OCI-LY3 (cell line): ENCODE measurements at regions not wholly inside any gene's neighbourhood (a gene's known extent, or its start where the extent isn't known, plus 50 kb on each side); places are given as distances from the start of the nearest gene placed in this dataset.

Experiments
- H2AFZ ChIP-seq: fragments of 200-600, 300-600 bp; shearing (Covaris generic); 2 replicates; pipeline ENCODE4 v1.6.0; 2014; ENCODE audit warnings: antibody characterized with exemption, low read depth, low read length
- H3K27ac ChIP-seq: fragments of 200-600, 300-600 bp; sonication (generic); 2 replicates; pipeline ENCODE4 v1.5.1; 2014; ENCODE audit warnings: mild to moderate bottlenecking, low read length, moderate library complexity, mixed read lengths
- H3K27me3 ChIP-seq: fragments of 200-600, 300-600 bp; sonication (generic); 2 replicates; pipeline ENCODE4 v1.6.1; 2014; ENCODE audit warnings: low read depth, low read length, mixed read lengths
- H3K36me3 ChIP-seq: fragments of 200-600, 300-600 bp; sonication (generic); replicated peaks from 2 replicates; pipeline ENCODE3; 2014; ENCODE audit warnings: low read depth, low read length, mixed read lengths
- H3K4me1 ChIP-seq: fragments of 300-600, 200-600 bp; sonication (generic); 2 replicates; pipeline ENCODE4 v1.6.1; 2014; ENCODE audit warnings: low read length, mixed read lengths
- H3K4me2 ChIP-seq: fragments of 200-600, 300-600 bp; sonication (generic); 2 replicates; pipeline ENCODE4 v1.6.1; 2014; ENCODE audit warnings: low read length, mixed read lengths
- H3K4me3 ChIP-seq: fragments of 300-600, 200-600 bp; sonication (generic); 2 replicates; pipeline ENCODE4 v1.5.1; 2014; ENCODE audit warnings: antibody characterized with exemption, mild to moderate bottlenecking, low read length, moderate library complexity
- H3K79me2 ChIP-seq: fragments of 300-600, 200-600 bp; shearing (Covaris generic); 2 replicates; pipeline ENCODE4 v1.6.1; 2014; ENCODE audit warnings: mild to moderate bottlenecking, low read length, mixed read lengths
- H3K9ac ChIP-seq: fragments of 300-600, 200-600 bp; shearing (Covaris generic); 2 replicates; pipeline ENCODE4 v1.6.0; 2014; ENCODE audit warnings: mild to moderate bottlenecking, low read length, moderate library complexity
- H3K9me3 ChIP-seq: fragments of 200-600, 300-600 bp; shearing (Covaris generic); 2 replicates; pipeline ENCODE4 v1.6.1; 2014; ENCODE audit warnings: low read length, mixed read lengths; ENCODE audit not compliant: insufficient read depth
- H4K20me1 ChIP-seq: fragments of 200-600, 300-600 bp; sonication (generic); 2 replicates; pipeline ENCODE4 v1.6.1; 2016; ENCODE audit warnings: low read length, mixed read lengths; ENCODE audit not compliant: insufficient read depth
- EZH2phosphoT487 ChIP-seq: fragments of 200-600 bp; shearing (Covaris generic); IDR thresholded peaks from 2 replicates; pipeline ENCODE4 v1.6.1; 2018; ENCODE audit warnings: antibody characterized with exemption, mixed run types, low read depth
- TF ChIP-seq, protein P1 (sequence below): fragments of 200-600, 300-600 bp; sonication (generic); IDR thresholded peaks from 2 replicates; pipeline ENCODE4 v1.5.1; 2014; ENCODE audit warnings: antibody characterized with exemption, low read length, low read depth

DNA sequence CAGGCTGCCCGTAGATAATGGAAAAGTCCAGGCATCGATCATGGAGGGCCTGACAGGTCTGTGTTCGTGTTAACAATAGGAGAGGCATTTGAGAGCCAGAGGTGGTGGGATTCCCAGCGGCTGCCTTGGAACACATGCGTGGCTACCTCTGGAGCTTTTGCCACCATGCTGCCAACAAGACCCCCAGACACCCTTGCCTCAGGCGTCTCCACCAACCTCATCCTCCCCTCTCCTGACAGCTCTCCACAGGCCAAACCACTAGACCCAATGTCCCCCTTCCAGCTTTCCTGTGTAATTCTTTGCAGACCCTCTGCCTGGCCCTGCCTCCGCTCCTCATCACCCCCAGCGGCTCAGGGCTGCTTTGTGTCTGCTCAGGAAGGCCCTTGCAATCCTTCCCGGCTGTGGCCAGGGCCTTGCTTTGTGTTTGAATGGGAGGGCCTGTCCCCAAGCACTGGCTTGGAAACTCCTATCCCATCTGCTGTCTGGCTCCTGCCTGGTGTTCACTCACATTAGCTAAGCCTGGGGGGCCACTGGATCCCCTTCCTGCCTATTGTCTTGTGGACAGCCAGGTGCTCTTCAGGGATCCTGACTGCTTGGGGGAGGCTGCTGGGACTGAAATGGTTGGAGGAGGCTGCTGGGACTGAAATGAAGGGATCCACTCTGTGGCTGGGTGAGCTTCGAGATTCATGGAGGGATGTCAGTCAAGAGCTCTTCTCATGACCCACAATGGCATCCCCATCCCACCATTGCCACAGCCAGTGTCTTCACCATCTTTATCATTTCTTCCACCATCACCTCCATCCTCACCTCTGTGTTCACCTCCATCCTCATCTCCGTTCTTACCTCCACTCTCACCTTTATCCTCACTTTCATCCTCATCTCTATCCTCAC is 60.8 kb upstream of the ELN start:
- Histone ChIP-seq H3K9ac (no peak overlapping the region), H3K4me3 (no peak overlapping the region), H4K20me1 (no peaks in the 10 kb centered on the region), H2AFZ (no peak overlapping the region), H3K9me3 (peaks cover 7% of the 10 kb centered on the region; the same call in 1 of the 2 replicates), H3K4me1 (peaks cover 15% of the 10 kb centered on the region), H3K79me2 (no peaks in the 10 kb centered on the region), H3K27me3 (no peaks in the 10 kb centered on the region), H3K27ac (no peak overlapping the region), H3K36me3 (no peaks in the 10 kb centered on the region), H3K4me2 (no peak overlapping the region)
- no peak for TF ChIP-seq EZH2phosphoT487
- TF ChIP-seq, protein P1, sequence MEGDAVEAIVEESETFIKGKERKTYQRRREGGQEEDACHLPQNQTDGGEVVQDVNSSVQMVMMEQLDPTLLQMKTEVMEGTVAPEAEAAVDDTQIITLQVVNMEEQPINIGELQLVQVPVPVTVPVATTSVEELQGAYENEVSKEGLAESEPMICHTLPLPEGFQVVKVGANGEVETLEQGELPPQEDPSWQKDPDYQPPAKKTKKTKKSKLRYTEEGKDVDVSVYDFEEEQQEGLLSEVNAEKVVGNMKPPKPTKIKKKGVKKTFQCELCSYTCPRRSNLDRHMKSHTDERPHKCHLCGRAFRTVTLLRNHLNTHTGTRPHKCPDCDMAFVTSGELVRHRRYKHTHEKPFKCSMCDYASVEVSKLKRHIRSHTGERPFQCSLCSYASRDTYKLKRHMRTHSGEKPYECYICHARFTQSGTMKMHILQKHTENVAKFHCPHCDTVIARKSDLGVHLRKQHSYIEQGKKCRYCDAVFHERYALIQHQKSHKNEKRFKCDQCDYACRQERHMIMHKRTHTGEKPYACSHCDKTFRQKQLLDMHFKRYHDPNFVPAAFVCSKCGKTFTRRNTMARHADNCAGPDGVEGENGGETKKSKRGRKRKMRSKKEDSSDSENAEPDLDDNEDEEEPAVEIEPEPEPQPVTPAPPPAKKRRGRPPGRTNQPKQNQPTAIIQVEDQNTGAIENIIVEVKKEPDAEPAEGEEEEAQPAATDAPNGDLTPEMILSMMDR, result no peak

DNA sequence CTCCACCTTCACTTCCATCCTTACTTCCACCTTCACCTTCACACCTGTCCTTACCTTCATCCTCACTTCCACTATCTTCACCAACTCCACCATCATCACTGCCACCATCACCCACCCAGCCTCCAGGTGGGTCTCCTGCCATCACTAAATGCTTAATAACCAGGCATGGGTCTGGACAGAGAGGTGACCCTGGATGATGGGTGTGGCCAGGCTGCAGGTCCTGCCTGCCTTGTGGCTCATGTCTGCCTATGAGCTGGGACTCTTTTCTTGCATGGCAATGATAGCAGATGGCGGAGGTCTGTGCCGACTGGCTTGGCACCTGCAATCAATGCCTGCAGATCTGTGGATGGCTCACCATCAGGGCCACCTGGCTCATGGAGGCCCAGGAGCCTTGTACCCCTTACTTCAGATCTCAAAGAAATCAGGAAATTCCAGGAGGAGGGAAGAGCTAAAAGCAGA is 60.1 kb upstream of the ELN start:
- Histone ChIP-seq H2AFZ (no peak overlapping the region), H3K4me1 (peaks cover 15% of the 10 kb centered on the region), H3K27ac (no peak overlapping the region), H3K9me3 (peaks cover 7% of the 10 kb centered on the region; the same call in 1 of the 2 replicates), H3K27me3 (no peaks in the 10 kb centered on the region), H3K4me2 (no peak overlapping the region), H3K36me3 (no peaks in the 10 kb centered on the region), H3K79me2 (no peaks in the 10 kb centered on the region), H3K9ac (no peak overlapping the region), H4K20me1 (no peaks in the 10 kb centered on the region), H3K4me3 (no peak overlapping the region)
- no peak for TF ChIP-seq EZH2phosphoT487
- TF ChIP-seq, protein P1, result no peak

DNA sequence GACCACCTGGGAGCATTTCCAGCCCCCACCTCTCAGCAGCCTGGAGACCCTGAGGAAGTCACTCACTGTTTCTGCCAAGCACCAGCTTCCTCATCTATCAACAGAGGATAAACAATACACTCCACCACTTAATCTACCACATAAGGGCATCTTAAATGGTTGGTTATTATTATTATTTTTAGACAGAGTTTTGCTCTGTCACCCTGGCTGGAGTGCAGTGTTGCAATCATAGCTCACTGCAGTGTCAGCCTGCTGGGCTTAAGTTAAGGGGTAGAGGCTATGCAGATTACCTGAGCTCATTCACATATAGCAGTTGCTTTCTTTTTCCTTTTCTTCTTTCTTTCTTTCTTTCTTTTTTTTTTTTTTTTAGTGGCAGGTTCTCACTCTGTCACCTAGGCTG is 59.5 kb upstream of the ELN start:
- H3K27ac ChIP-seq, result no peak overlapping the region
- no peak overlapping the region for H3K9ac ChIP-seq
- H3K79me2 ChIP-seq, result no peaks in the 10 kb centered on the region
- no peak overlapping the region for H2AFZ ChIP-seq
- H3K36me3 ChIP-seq, result no peaks in the 10 kb centered on the region
- no peak overlapping the region for H3K4me3 ChIP-seq
- H3K9me3 ChIP-seq, result peaks cover 4% of the 10 kb centered on the region; the same call in 1 of the 2 replicates
- peaks cover 15% of the 10 kb centered on the region for H3K4me1 ChIP-seq
- H3K4me2 ChIP-seq, result no peak overlapping the region
- H4K20me1 ChIP-seq, result no peaks in the 10 kb centered on the region
- H3K27me3 ChIP-seq, result no peaks in the 10 kb centered on the region
- TF ChIP-seq, protein P1, result no peak
- TF ChIP-seq EZH2phosphoT487, result no peak

DNA sequence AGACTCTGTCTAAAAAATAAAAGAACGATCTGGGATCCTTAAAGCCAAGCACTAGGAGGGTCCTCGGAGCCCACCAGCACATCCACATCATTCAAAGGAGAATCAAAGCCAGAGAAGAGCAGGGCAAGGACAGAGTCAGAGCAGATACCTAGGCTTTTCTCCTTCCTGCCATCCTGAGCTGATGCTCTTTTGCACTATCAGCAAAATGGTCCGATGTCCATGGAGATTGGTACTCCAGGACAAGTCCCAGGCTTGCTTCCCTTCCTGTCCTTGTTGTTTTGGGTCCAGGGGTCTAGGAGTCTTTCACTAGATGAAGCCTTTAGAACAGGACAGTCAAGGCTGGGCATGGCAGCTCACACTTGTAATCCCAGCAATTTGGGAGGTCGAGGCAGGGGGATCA is 58.0 kb upstream of the ELN start:
- no peaks in the 10 kb centered on the region for H3K27me3 ChIP-seq
- H3K4me1 ChIP-seq, result peaks cover 15% of the 10 kb centered on the region
- no peak overlapping the region for H2AFZ ChIP-seq
- no peaks in the 10 kb centered on the region for H3K36me3 ChIP-seq
- no peak for TF ChIP-seq EZH2phosphoT487
- TF ChIP-seq, protein P1, result no peak
- H3K9ac ChIP-seq, result no peak overlapping the region
- no peak overlapping the region for H3K27ac ChIP-seq
- H3K4me3 ChIP-seq, result no peak overlapping the region
- no peak overlapping the region for H3K4me2 ChIP-seq
- H3K9me3 ChIP-seq, result no peaks in the 10 kb centered on the region
- no peaks in the 10 kb centered on the region for H4K20me1 ChIP-seq
- no peaks in the 10 kb centered on the region for H3K79me2 ChIP-seq
